HG03457 (cell line): ENCODE measurements at regions not wholly inside any gene's neighbourhood (a gene's known extent, or its start where the extent isn't known, plus 50 kb on each side); places are given as distances from the start of the nearest gene placed in this dataset.
"Not testable (repeated sequence)": the region's sequence is repeated elsewhere in the genome, so short reads cannot be mapped to it uniquely, and the experiment has no call there.

Experiments
- ATAC-seq: cut with Tn5 transposase; IDR thresholded peaks from one replicate; pipeline ENCODE4 v1.9.1; 2021; ENCODE audit warnings: moderate number of reproducible peaks; ENCODE audit not compliant: unreplicated experiment

DNA sequence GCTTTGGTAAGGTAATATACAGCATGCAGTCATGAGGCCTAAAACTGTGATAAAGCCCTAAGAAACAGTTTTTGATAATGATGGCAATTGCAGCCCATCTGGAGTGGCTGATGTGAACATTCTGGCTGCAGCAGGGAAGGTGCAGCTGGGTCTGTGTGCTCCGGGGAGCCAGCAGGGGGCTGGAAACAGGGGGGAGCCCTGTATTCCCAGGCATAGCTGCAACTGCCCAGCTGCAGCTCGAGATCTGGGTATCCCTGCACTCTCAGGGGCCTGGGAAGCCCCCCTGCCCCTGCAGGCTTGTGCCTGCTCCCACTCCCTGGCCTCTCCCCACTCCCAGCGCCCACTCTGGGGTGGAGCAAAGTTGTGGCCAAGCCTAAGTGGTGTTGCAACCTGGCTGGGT lies 95.6 kb downstream of the RRAGB start:
- ATAC-seq = no peak

DNA sequence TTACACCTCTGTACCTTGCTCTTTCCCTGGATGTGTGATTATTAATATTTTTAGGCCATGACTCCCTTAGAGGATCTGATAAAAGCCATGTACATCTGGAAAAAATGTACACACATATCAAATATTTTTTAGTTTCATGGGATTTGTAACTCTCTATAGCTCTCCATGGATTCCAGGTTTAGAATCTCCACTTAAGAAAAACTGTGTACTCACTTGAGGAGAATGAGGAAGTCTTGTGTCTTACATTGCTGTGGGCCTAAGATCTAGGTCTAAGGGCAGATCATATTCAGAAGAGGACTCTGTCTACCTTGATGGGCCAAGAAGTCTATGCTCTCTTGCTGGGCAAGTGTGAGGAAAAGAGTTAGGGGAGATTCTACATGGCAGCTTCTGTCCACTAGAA lies 98.0 kb downstream of the RRAGB start:
- ATAC-seq = no peak

DNA sequence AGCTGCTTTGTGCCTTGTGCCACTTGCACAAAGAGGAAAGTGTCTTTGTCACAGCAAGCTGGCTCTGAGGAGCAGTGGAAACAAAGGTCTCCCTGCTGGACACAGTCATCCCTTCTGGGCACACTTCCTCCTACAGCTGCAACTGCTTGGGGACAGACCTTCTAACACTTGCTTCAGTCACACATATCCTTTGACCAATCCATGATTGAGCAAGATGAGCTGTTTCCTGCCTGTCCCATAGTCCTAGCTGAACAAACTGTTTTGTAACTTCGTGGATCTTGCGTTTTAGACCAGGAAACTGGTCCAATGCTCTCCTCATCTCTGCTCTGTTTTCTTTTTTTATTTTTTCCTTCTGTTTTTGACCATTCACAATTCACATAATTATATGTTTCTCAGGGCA lies 98.5 kb downstream of the RRAGB start:
- ATAC-seq = no peak

DNA sequence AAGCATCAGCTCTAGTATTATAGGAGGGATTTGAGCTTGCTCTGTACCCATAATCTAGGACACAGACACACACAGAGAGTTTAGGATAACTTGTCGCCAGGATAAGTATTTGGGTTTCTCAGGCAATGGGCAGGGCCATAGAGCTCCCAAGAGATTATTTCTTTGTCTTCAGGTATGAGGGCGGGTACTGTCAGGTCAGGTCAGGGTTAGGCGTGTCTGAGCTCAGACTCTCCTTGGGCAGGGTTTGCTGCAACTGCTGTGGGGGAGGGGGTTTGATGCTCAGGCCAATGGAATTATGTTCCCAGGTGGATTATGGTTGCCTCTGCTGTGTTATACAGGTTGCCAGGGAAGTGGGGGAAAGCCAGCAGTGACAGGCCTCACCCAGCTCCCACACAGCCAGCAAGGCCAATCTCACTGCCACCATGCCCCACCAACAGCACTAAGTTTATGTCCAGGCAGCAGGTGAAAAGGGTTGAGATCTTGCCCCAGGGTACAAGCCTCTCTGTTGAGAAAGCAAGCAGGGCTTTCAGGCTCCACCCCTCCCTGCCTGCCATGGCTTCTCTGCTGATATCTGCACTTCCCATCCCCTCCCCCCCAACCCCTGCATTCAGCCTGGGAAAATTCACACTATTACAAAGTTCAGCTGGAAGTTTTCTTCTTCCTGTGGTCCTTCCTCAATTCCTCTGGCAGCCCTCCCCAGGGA lies 101.3 kb downstream of the RRAGB start:
- no peak for ATAC-seq

DNA sequence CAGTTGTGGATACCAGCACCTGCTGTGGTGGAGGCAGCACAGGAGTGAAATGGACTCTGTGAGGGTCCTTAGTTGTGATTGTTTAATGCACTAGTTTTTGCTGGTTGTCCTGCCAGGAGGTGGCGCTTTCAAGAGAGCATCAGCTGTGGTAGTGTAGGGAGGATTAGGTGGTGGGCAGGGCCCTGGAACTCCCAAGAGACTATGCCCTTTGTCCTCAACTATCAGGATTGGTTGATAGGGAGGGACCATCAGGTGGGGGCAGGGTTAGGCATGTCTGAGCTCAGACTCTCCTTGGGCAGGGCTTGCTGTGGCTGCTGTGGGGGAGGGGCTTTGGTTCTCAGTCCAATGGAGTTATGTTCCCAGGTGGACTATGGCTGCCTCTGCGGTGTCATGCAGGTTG lies 121.9 kb downstream of the RRAGB start:
- ATAC-seq = no peak

DNA sequence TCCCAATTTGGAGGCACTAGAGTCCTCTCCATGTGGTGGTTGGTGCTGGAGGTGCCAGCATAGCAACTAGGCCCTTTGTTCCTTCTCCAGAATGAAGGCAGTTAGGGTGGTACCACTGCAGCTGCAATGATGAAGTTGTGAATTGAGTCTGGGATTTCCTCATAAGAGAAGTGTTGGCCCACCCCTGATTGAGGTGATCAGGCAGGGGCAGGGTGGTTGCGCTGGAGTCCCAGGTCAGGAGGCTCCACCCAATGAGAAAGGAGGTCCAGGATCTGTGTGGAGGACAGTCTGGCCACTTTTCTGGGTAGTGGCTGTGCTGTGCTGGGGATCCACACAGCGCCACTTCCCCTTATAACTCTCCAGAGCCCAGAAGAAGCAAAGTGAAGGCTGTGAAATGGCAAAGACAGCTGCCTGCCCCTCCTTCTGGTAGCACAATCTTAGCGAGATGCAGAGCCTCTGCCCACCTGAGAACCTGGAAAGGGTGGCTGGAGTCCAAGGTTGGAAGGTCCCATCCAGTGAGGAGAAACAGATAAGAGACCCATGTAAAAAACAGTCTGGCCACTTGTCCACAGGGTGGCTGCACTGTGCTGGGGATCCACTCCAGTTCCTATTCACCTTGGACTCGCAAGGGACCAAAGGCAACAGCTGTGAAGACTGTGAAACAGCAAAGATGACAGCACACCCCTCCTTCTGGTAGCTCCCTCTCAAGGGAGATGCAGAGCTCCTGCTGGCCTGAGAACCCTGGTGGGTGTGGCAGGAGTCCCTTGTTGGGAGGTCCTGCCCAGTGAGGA lies 124.6 kb downstream of the RRAGB start:
- ATAC-seq = no peak

DNA sequence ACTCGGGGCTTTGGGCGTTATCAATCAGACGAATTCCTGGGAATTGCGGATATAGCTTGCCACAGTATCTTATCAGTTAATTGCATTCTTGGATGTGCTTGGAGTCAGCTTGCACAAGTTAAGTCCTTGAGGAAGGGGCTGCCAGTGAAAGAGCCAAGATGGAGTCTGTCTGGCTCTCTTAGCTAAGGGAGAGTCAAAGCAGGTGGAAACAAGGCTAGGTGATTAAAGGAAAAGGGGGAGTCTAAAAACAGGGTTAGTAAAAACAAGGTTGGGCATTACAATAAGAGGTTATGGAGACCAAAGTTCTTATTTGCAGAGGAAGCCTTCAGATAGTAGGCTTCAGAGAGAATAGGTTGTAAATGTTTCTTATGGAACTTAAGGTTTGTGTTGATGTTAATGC lies 149.2 kb downstream of the RRAGB start:
- ATAC-seq = not testable (repeated sequence)

DNA sequence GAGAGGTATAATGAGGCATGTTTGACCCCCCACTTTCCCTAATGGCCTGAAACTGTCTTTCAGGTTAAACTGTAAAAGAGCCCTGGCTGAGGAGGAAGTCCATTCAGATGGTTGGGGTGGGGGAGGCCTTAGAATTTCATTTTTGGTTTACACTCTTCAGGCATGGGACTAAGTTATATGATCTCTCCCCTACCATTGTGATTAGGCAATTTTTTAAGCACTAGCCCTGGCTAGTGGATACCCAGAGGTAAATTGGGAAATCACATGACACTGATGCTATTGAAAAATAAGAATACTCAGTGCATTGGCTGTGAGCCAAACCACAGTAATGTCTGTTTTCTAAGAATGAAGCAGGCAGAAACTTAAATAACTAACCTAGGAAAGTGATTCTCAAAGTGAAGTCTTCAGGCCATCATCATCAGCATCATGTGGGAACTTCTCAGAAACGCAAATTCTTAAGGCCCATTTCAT lies 149.7 kb downstream of the RRAGB start:
- ATAC-seq = peak; percentile 74

DNA sequence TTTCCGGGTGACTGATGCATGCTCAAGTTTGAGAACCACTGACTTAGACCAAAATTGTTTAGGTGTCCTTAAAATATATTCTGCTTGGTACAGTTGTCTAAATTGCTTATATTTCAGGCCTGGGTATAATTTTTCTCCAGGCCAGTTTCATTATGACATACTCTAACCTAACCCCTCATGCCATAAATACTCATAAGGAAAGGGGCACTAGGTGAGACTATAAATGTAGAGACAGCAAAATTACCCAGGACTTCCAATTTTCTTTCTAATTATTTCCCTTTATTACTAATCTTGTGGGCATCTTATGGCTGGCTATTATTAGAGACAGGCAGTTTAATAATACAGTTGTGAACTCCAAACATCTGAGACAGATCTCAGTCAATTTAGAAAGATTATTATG lies 150.2 kb downstream of the RRAGB start:
- ATAC-seq = peak; percentile 59

DNA sequence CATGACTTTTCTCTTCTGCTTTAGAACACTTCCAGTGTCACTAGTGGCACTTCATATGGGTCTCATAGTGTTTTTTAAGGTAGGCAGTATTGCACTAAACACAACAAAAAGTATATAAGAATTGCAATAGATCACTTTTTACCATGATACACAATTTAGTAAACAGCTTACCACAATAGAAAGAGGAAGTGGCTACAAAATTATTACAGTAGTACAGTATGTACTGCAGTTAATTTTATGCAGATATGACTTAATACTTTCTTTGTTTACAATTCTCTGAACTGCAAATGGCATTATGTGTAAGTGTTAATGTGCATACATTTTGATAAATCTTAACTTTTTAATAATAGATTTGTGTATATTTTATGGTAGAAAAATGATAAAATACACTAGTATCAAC lies 157.3 kb downstream of the RRAGB start:
- no peak for ATAC-seq

DNA sequence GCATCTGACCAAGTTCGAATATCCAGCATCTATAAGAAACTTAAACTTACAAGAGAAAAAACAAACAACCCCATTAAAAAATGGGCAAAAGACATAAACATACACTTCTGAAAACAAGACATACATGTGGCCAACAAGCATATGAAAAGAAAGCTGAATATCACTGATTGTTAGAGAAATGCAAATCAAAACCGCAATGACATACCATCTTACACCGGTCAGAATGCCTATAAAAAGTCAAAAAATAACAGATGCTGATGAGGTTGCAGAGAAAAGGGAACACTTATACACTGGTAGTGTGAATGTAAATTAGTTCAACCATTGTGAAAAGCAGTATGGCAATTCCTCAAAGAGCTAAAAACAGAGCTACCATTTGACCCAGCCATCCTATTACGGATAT lies 166.0 kb downstream of the RRAGB start:
- not testable (repeated sequence) for ATAC-seq

DNA sequence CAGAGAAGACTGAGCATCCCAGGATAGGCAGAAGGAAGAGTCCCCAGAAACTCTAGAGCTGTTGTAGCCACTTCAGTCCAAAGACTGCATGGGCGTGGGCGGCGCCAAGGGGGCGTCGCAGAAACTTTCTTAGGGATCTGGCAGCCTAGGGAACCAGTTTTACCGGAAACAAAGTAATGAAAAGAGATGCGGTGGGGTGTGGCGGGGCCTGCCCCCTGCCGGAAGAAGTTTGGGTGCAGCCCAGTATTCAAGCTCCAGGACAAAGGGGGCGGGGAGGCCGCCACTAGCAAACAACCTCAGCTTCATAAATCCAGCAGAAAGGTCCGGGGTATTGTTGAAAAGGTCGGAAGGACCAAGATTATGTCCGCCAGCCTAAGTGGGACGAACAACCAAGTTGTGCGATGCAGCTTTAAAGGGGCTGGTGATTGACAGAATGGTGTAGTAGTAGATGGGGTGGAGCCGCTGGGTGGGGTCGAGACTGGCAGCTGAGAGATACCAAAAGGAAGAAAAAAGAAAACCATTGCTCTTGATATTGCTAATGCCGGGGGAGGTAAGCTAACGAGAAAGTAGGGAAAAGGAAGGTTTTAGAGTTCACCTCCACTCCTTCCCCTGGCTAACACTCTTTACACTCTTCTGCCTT lies 190.5 kb downstream of the RRAGB start:
- peak; percentile 81 for ATAC-seq

DNA sequence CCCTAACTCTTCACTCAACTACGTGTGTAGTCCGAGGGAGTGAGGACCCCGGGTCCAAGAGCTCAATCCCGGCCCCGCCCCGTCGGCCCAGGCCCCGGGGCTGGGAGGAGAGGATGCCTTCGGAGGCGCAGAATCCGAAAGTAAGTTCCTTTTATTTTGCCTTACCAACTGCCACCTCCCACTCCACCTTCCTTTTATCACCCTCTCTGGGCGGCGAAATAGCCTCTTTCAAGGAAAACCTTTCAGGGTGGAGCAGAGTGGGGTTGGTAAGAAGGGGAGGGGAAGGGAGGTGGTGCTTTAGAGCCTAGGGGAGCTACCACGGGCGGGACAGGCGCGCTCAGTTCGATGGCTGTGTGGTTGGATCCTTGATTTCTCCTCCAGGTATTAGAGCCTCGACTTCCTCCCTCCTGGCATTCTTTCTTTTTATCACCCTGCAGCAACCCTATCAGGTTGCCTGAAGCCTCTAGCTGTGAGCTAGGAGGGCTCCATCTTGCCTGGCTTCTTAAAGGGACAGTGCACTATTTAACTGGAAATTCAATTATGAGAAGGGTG lies 191.2 kb downstream of the RRAGB start:
- no peak for ATAC-seq

DNA sequence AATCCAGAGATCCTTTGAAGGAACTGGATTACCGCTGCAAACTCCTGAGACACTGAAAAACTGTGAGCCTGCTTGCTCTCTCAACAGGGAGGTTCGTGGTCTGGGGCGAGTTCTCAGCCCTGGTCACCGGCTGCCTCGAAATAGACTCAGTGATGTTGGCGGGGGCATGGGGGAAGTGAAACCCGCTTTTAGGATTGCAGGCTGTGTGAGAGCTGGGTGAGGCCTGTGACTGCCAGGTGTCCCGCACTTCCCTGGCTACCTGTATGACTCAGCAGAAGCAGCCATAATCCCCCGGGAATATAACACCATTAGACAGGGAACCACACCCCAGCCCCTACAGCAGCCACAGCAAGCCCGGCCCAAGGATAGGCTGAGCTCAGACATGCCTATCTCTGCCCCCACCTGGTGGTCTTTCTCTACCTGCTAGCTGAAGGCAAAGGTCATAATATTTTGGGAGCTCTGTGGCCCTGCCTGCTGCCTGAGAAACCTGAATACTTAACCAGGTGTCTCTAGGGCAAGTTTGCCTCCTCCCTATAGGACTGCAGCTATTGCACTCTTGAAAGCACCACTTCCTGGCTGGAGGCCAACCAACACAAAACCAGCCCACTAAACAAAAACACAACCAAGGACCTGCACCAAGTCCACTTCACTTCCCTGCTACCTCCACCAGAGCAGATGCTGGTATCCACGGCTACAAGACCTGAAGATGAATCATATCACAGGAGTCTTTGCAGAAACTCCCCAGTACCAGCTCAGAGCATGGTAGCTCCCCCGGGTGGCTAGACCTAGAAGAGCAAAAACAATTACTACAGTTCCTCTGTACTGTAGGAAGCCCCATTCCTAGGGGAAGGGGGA lies 202.0 kb downstream of the RRAGB start:
- ATAC-seq = peak; percentile 82

DNA sequence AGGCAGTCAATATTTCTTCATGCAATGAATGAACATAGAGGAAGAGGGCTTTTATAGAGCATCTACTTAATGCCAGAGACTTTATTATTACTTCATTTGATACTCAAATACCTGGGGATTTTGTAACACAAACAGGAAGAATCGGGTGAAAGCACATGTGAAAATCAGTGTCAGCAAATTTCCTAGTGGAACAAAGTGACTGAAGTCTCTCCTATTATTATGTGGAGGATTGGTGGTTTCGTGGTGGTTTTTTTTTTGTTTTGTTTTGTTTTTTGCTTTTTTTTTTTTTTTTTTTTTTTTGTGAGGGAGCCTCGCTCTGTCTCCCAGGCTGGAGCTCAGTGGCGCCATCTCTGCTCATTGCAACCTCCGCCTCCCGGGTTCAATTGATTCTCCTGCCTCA lies 207.0 kb downstream of the RRAGB start:
- ATAC-seq = no peak

DNA sequence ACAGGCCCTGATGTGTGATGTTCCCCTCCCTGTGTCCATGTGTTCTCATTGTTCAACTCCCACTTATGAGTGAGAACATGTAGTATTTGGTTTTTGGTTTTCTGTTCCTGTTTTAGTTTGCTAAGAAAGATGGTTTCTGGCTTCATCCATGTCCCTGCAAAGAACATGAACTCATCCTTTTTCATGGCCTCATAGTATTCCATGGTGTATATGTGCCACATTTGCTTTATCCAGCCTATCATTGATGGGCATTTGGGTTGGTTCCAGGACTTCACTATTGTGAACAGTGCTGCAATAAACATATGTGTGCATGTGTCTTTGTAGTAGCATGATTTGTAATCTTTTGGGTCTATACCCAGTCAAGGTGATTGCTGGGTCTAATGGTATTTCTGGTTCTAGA lies 211.0 kb downstream of the RRAGB start:
- ATAC-seq = not testable (repeated sequence)
